ENCODE measurements at regions not wholly inside any gene's neighbourhood (a gene's known extent, or its start where the extent isn't known, plus 50 kb on each side); places are given as distances from the start of the nearest gene placed in this dataset.

DNA sequence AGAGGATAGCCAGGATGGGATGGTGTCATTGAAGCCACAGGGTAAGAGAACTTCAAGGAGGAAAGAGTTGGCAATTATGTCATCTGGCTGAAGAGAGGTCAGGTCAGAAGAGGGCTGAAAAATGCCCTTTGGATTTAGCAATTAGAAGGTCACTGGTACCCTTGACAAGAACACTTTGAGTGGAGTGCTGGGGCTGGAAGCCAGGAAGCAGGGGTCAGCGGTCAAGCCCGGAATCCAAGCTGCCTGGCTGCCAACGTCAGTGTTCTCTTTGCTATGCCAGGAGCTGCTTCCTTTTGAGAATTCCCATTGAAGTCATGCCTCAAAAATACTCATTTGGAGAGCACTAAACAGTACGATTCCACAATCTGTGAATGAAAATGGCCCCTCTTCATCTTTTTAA, 386.5 kb downstream of the SHQ1 start:
- ATAC-seq (ENCODE audit: low FRiP score in 2 of 2), result peak in 1 of 2 donors; percentile 19
- DNase-seq, result peak in 1 of 2 donors; percentile 79

DNA sequence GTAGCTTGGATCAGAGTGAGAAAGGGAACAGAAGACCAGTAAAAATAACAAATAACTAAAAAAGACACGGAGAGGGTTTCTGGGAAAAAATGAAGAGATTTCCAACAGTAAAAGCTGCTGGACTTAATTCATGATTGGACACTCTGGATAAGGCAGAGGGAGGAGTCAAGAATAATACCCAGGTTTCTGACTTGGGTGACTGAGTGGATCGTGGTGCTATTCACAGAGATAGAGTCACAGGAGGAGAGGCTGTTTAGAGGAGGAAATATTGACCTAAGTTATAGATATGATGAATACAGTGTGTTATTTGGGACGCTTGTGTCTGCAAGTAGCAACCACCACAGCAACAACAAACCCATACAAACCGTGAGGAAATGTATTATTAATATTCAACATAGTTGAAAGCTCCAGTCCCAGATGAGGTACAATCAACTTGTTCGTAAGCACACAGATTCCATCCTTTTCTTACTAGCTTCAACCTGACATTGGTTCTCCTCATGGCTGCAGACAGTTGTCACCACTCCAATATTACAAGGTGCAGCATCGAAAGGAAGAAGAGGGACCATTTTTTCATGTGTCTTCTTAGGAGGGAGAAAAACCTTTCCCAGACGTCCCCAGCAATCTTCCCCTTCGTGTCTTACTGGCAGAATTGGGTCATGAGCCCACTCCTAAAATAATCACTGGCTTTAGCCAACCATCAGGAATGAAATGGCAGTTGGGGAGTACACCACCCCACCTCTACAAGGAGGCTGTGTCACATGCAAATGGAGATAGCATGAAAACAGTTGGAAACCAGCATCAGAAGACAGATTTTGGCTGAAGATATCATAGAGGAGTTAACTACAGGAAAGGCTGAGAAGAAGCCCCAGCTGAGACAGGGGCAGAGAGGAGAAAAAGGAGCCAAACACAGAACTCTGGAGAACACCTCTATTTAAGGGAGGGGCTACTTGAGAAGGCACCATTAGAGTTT, 387.8 kb downstream of the SHQ1 start:
- Histone ChIP-seq H3K4me1 (peaks cover 0 to 7% (median 2%) of the 10 kb centered on the region in 4 donors), H3K4me3 (no peak overlapping the region), H3K9me3 (no peaks in the 10 kb centered on the region), H3K36me3 (no peaks in the 10 kb centered on the region), H3K27ac (no peak overlapping the region), H3K27me3 (no peaks in the 10 kb centered on the region)
- no peak for DNase-seq
- TF ChIP-seq EP300 (IDR thresholded peaks at IDR 0.05) (no peak), CTCF (IDR thresholded peaks at IDR 0.05) (no peak), POLR2AphosphoS5 (IDR thresholded peaks at IDR 0.05) (no peak), POLR2A (IDR thresholded peaks at IDR 0.05) (no peak)
- 90 to 94% methylated on average over 8 of the region's 8 CpGs for WGBS, 2 donors
- ATAC-seq (ENCODE audit: low FRiP score in 2 of 2), result no peak

More for the DNA sequence above, 386.5 kb downstream of the SHQ1 start:
- Histone ChIP-seq H3K9me3 (no peaks in the 10 kb centered on the region), H3K4me1 (peaks cover 0 to 7% (median 2%) of the 10 kb centered on the region in 4 donors), H3K27me3 (no peaks in the 10 kb centered on the region), H3K4me3 (no peak overlapping the region), H3K27ac (no peak overlapping the region), H3K36me3 (no peaks in the 10 kb centered on the region)
- 15 to 21% methylated on average over 4 of the region's 4 CpGs for WGBS, 2 donors
- TF ChIP-seq POLR2A (IDR thresholded peaks at IDR 0.05) (no peak), CTCF (IDR thresholded peaks at IDR 0.05) (no peak), POLR2AphosphoS5 (IDR thresholded peaks at IDR 0.05) (peak; percentile 29 to 38), EP300 (IDR thresholded peaks at IDR 0.05) (peak in 2 of 4 donors; percentile 7 to 90)

- H3K27ac ChIP-seq, result no peak overlapping the region
- no peaks in the 10 kb centered on the region for H3K27me3 ChIP-seq
- DNase-seq, result no peak
- no peak overlapping the region for H3K4me3 ChIP-seq
- H3K9me3 ChIP-seq, result no peaks in the 10 kb centered on the region
- ATAC-seq (ENCODE audit: low FRiP score in 2 of 2), result no peak
- H3K36me3 ChIP-seq, result no peaks in the 10 kb centered on the region
- H3K4me1 ChIP-seq, result peaks cover 0 to 7% (median 2%) of the 10 kb centered on the region in 4 donors
- no peak for TF ChIP-seq EP300 (IDR thresholded peaks at IDR 0.05)
- no peak for TF ChIP-seq POLR2AphosphoS5 (IDR thresholded peaks at IDR 0.05)
- TF ChIP-seq CTCF (IDR thresholded peaks at IDR 0.05), result no peak
- no peak for TF ChIP-seq POLR2A (IDR thresholded peaks at IDR 0.05)
These were observed 388.7 kb downstream of the SHQ1 start for GRCh38 chr3:72459588-72459987.

GRCh38 chr3:72458375-72458774, 389.9 kb downstream of the SHQ1 start:
- H3K4me1 ChIP-seq, result peaks cover 0 to 7% (median 2%) of the 10 kb centered on the region in 4 donors
- ATAC-seq (ENCODE audit: low FRiP score in 2 of 2) (no peak), DNase-seq (peak in 1 of 2 donors; percentile 53)
- no peak overlapping the region for H3K27ac ChIP-seq
- no peak overlapping the region for H3K4me3 ChIP-seq
- no peaks in the 10 kb centered on the region for H3K36me3 ChIP-seq
- TF ChIP-seq CTCF (IDR thresholded peaks at IDR 0.05), result no peak
- no peaks in the 10 kb centered on the region for H3K27me3 ChIP-seq
- H3K9me3 ChIP-seq, result no peaks in the 10 kb centered on the region
- WGBS, 2 donors, result 70 to 76% methylated on average over 4 of the region's 4 CpGs
